ENCODE measurements at regions not wholly inside any gene's neighbourhood (a gene's known extent, or its start where the extent isn't known, plus 50 kb on each side); places are given as distances from the start of the nearest gene placed in this dataset.

GRCh38 chr17:70771804-70772386, 602.6 kb downstream of the KCNJ2 start:
- Histone ChIP-seq H3K27me3 (no peaks in the 10 kb centered on the region), H3K4me1 (no peaks in the 10 kb centered on the region), H3K9me3 (no peaks in the 10 kb centered on the region), H3K36me3 (no peaks in the 10 kb centered on the region), H3K27ac (no peak overlapping the region), H3K4me3 (no peak overlapping the region)
- WGBS (ENCODE audit: insufficient coverage, low coverage, low lambda C conversion rate, missing lambda C conversion rate) = 77% methylated on average over 8 of the region's 14 CpGs
- ATAC-seq (no peak), DNase-seq (no peak)
- intact Hi-C loops (cut with DNase I) = no loop called here
- no peak for TF ChIP-seq CTCF (IDR thresholded peaks at IDR 0.05)
- TF ChIP-seq POLR2A (IDR thresholded peaks at IDR 0.05) = no peak

- no peak overlapping the region for H3K4me3 ChIP-seq
- no peaks in the 10 kb centered on the region for H3K27me3 ChIP-seq
- intact Hi-C loops (cut with DNase I) = no loop called here
- 87% methylated on average over 7 of the region's 7 CpGs for WGBS (ENCODE audit: insufficient coverage, low coverage, low lambda C conversion rate, missing lambda C conversion rate)
- no peaks in the 10 kb centered on the region for H3K9me3 ChIP-seq
- no peaks in the 10 kb centered on the region for H3K36me3 ChIP-seq
- DNase-seq (no peak), ATAC-seq (no peak)
- no peaks in the 10 kb centered on the region for H3K4me1 ChIP-seq
- H3K27ac ChIP-seq = no peak overlapping the region
- TF ChIP-seq CTCF (IDR thresholded peaks at IDR 0.05) (no peak), POLR2A (IDR thresholded peaks at IDR 0.05) (no peak)
Measured at GRCh38 chr17:70772761-70773160, 603.4 kb downstream of the KCNJ2 start.

- DNase-seq (no peak), ATAC-seq (no peak)
- Histone ChIP-seq H3K4me1 (no peaks in the 10 kb centered on the region), H3K27me3 (no peaks in the 10 kb centered on the region), H3K27ac (no peak overlapping the region), H3K36me3 (no peaks in the 10 kb centered on the region), H3K4me3 (no peak overlapping the region), H3K9me3 (no peaks in the 10 kb centered on the region)
- intact Hi-C loops (cut with DNase I) = no loop called here
- WGBS (ENCODE audit: insufficient coverage, low coverage, low lambda C conversion rate, missing lambda C conversion rate) = 92% methylated on average over 1 of the region's 1 CpG
- TF ChIP-seq CTCF (IDR thresholded peaks at IDR 0.05) = no peak
- TF ChIP-seq POLR2A (IDR thresholded peaks at IDR 0.05) = no peak
Measured at GRCh38 chr17:70773258-70773657, 603.9 kb downstream of the KCNJ2 start.

- Histone ChIP-seq H3K27me3 (no peaks in the 10 kb centered on the region), H3K4me3 (no peak overlapping the region), H3K36me3 (no peaks in the 10 kb centered on the region), H3K9me3 (no peaks in the 10 kb centered on the region), H3K27ac (no peak overlapping the region), H3K4me1 (no peaks in the 10 kb centered on the region)
- DNase-seq (no peak), ATAC-seq (no peak)
- intact Hi-C loops (cut with DNase I) = no loop called here
- no peak for TF ChIP-seq CTCF (IDR thresholded peaks at IDR 0.05)
- no peak for TF ChIP-seq POLR2A (IDR thresholded peaks at IDR 0.05)
Measured at GRCh38 chr17:70774339-70775117, 605.2 kb downstream of the KCNJ2 start.
